GM12874 (cell line): ENCODE measurements at regions not wholly inside any gene's neighbourhood (a gene's known extent, or its start where the extent isn't known, plus 50 kb on each side); places are given as distances from the start of the nearest gene placed in this dataset.

ENCODE experiments used
- CTCF ChIP-seq: IDR thresholded peaks from 2 replicates; pipeline ENCODE4 v1.5.1; 2011; ENCODE audit warnings: low read depth, mild to moderate bottlenecking, control low read depth, low read length, moderate library complexity; ENCODE audit not compliant: insufficient read depth

- no peak for TF ChIP-seq CTCF
Measured at GRCh38 chr13:24004142-24004899, 107.0 kb upstream of the C1QTNF9B start.

GRCh38 chr13:24004971-24005370, 107.7 kb upstream of the C1QTNF9B start:
- no peak for TF ChIP-seq CTCF

GRCh38 chr13:24005755-24006281, 108.5 kb upstream of the C1QTNF9B start:
- TF ChIP-seq CTCF: no peak

- TF ChIP-seq CTCF: no peak
Measured at GRCh38 chr13:24006520-24007248, 109.4 kb upstream of the C1QTNF9B start.

GRCh38 chr13:24007979-24008620, 110.8 kb upstream of the C1QTNF9B start:
- no peak for TF ChIP-seq CTCF

- TF ChIP-seq CTCF: no peak
Measured at GRCh38 chr13:24008679-24009078, 111.4 kb upstream of the C1QTNF9B start.

- TF ChIP-seq CTCF: no peak
Measured at GRCh38 chr13:24011266-24011665, 114.0 kb upstream of the C1QTNF9B start.
